ENCODE measurements at regions not wholly inside any gene's neighbourhood (a gene's known extent, or its start where the extent isn't known, plus 50 kb on each side); places are given as distances from the start of the nearest gene placed in this dataset.

- no peaks in the 10 kb centered on the region for H3K36me3 ChIP-seq (ENCODE audit: control insufficient read depth in 2 of 2, insufficient read depth in 2 of 2, low read length in 1 of 2)
- WGBS = 92% methylated on average over 1 of the region's 1 CpG
- no peak overlapping the region for H3K4me3 ChIP-seq (ENCODE audit: low read length in 2 of 2)
- no peaks in the 10 kb centered on the region for H3K9me3 ChIP-seq (ENCODE audit: control insufficient read depth in 2 of 2, insufficient read depth in 1 of 2, low read length in 1 of 2)
- no peaks in the 10 kb centered on the region for H3K27me3 ChIP-seq (ENCODE audit: control insufficient read depth in 2 of 2, insufficient read depth in 1 of 2, low read length in 1 of 2)
- no peak for DNase-seq (ENCODE audit: low read depth in 6 of 9, low spot score in 9 of 9)
- no peak overlapping the region for H3K27ac ChIP-seq (ENCODE audit: low read depth in 1 of 2, low read length in 1 of 2)
- H3K4me1 ChIP-seq (ENCODE audit: control insufficient read depth in 2 of 2, insufficient read depth in 2 of 2, low read length in 2 of 2) = no peaks in the 10 kb centered on the region
Measured at GRCh38 chr1:82818586-82818985, 1017.9 kb downstream of the ADGRL2 start.

GRCh38 chr1:82813386-82813785 lies 1012.7 kb downstream of the ADGRL2 start:
- H3K27ac ChIP-seq (ENCODE audit: low read depth in 1 of 2, low read length in 1 of 2) = no peak overlapping the region
- no peak overlapping the region for H3K4me3 ChIP-seq (ENCODE audit: low read length in 2 of 2)
- H3K36me3 ChIP-seq (ENCODE audit: control insufficient read depth in 2 of 2, insufficient read depth in 2 of 2, low read length in 1 of 2) = no peaks in the 10 kb centered on the region
- no peaks in the 10 kb centered on the region for H3K4me1 ChIP-seq (ENCODE audit: control insufficient read depth in 2 of 2, insufficient read depth in 2 of 2, low read length in 2 of 2)
- DNase-seq (ENCODE audit: low read depth in 6 of 9, low spot score in 9 of 9) = no peak
- H3K9me3 ChIP-seq (ENCODE audit: control insufficient read depth in 2 of 2, insufficient read depth in 1 of 2, low read length in 1 of 2) = no peaks in the 10 kb centered on the region
- H3K27me3 ChIP-seq (ENCODE audit: control insufficient read depth in 2 of 2, insufficient read depth in 1 of 2, low read length in 1 of 2) = no peaks in the 10 kb centered on the region

GRCh38 chr1:82810601-82811000 lies 1009.9 kb downstream of the ADGRL2 start:
- 93% methylated on average over 3 of the region's 3 CpGs for WGBS
- no peak for DNase-seq (ENCODE audit: low read depth in 6 of 9, low spot score in 9 of 9)
- H3K9me3 ChIP-seq (ENCODE audit: control insufficient read depth in 2 of 2, insufficient read depth in 1 of 2, low read length in 1 of 2) = no peaks in the 10 kb centered on the region
- H3K27ac ChIP-seq (ENCODE audit: low read depth in 1 of 2, low read length in 1 of 2) = no peak overlapping the region
- H3K4me1 ChIP-seq (ENCODE audit: control insufficient read depth in 2 of 2, insufficient read depth in 2 of 2, low read length in 2 of 2) = no peaks in the 10 kb centered on the region
- H3K4me3 ChIP-seq (ENCODE audit: low read length in 2 of 2) = no peak overlapping the region
- H3K27me3 ChIP-seq (ENCODE audit: control insufficient read depth in 2 of 2, insufficient read depth in 1 of 2, low read length in 1 of 2) = no peaks in the 10 kb centered on the region
- H3K36me3 ChIP-seq (ENCODE audit: control insufficient read depth in 2 of 2, insufficient read depth in 2 of 2, low read length in 1 of 2) = no peaks in the 10 kb centered on the region

- H3K4me1 ChIP-seq (ENCODE audit: control insufficient read depth in 2 of 2, insufficient read depth in 2 of 2, low read length in 2 of 2) = no peaks in the 10 kb centered on the region
- H3K9me3 ChIP-seq (ENCODE audit: control insufficient read depth in 2 of 2, insufficient read depth in 1 of 2, low read length in 1 of 2) = no peaks in the 10 kb centered on the region
- DNase-seq (ENCODE audit: low read depth in 6 of 9, low spot score in 9 of 9) = no peak
- no peak overlapping the region for H3K4me3 ChIP-seq (ENCODE audit: low read length in 2 of 2)
- no peak overlapping the region for H3K27ac ChIP-seq (ENCODE audit: low read depth in 1 of 2, low read length in 1 of 2)
- WGBS = 96% methylated on average over 3 of the region's 3 CpGs
- H3K27me3 ChIP-seq (ENCODE audit: control insufficient read depth in 2 of 2, insufficient read depth in 1 of 2, low read length in 1 of 2) = no peaks in the 10 kb centered on the region
- no peaks in the 10 kb centered on the region for H3K36me3 ChIP-seq (ENCODE audit: control insufficient read depth in 2 of 2, insufficient read depth in 2 of 2, low read length in 1 of 2)
Measured at GRCh38 chr1:82807563-82807962, 1006.8 kb downstream of the ADGRL2 start.

- Histone ChIP-seq H3K36me3 (ENCODE audit: control insufficient read depth in 2 of 2, insufficient read depth in 2 of 2, low read length in 1 of 2) (no peaks in the 10 kb centered on the region), H3K27ac (ENCODE audit: low read depth in 1 of 2, low read length in 1 of 2) (no peak overlapping the region), H3K9me3 (ENCODE audit: control insufficient read depth in 2 of 2, insufficient read depth in 1 of 2, low read length in 1 of 2) (no peaks in the 10 kb centered on the region), H3K4me1 (ENCODE audit: control insufficient read depth in 2 of 2, insufficient read depth in 2 of 2, low read length in 2 of 2) (no peaks in the 10 kb centered on the region), H3K27me3 (ENCODE audit: control insufficient read depth in 2 of 2, insufficient read depth in 1 of 2, low read length in 1 of 2) (no peaks in the 10 kb centered on the region), H3K4me3 (ENCODE audit: low read length in 2 of 2) (no peak overlapping the region)
- 95% methylated on average over 3 of the region's 3 CpGs for WGBS
- DNase-seq (ENCODE audit: low read depth in 6 of 9, low spot score in 9 of 9) = no peak
Measured at GRCh38 chr1:82806133-82806532, 1005.4 kb downstream of the ADGRL2 start.

GRCh38 chr1:82801176-82801575 lies 1000.4 kb downstream of the ADGRL2 start:
- H3K4me3 ChIP-seq (ENCODE audit: low read length in 2 of 2) = no peak overlapping the region
- no peaks in the 10 kb centered on the region for H3K36me3 ChIP-seq (ENCODE audit: control insufficient read depth in 2 of 2, insufficient read depth in 2 of 2, low read length in 1 of 2)
- H3K9me3 ChIP-seq (ENCODE audit: control insufficient read depth in 2 of 2, insufficient read depth in 1 of 2, low read length in 1 of 2) = no peaks in the 10 kb centered on the region
- no peak for DNase-seq (ENCODE audit: low read depth in 6 of 9, low spot score in 9 of 9)
- no peak overlapping the region for H3K27ac ChIP-seq (ENCODE audit: low read depth in 1 of 2, low read length in 1 of 2)
- H3K4me1 ChIP-seq (ENCODE audit: control insufficient read depth in 2 of 2, insufficient read depth in 2 of 2, low read length in 2 of 2) = no peaks in the 10 kb centered on the region
- H3K27me3 ChIP-seq (ENCODE audit: control insufficient read depth in 2 of 2, insufficient read depth in 1 of 2, low read length in 1 of 2) = no peaks in the 10 kb centered on the region
- 89% methylated on average over 2 of the region's 2 CpGs for WGBS

GRCh38 chr1:82800721-82801120 lies 1000.0 kb downstream of the ADGRL2 start:
- 92% methylated on average over 2 of the region's 2 CpGs for WGBS
- Histone ChIP-seq H3K4me1 (ENCODE audit: control insufficient read depth in 2 of 2, insufficient read depth in 2 of 2, low read length in 2 of 2) (no peaks in the 10 kb centered on the region), H3K4me3 (ENCODE audit: low read length in 2 of 2) (no peak overlapping the region), H3K36me3 (ENCODE audit: control insufficient read depth in 2 of 2, insufficient read depth in 2 of 2, low read length in 1 of 2) (no peaks in the 10 kb centered on the region), H3K9me3 (ENCODE audit: control insufficient read depth in 2 of 2, insufficient read depth in 1 of 2, low read length in 1 of 2) (no peaks in the 10 kb centered on the region), H3K27ac (ENCODE audit: low read depth in 1 of 2, low read length in 1 of 2) (no peak overlapping the region), H3K27me3 (ENCODE audit: control insufficient read depth in 2 of 2, insufficient read depth in 1 of 2, low read length in 1 of 2) (no peaks in the 10 kb centered on the region)
- DNase-seq (ENCODE audit: low read depth in 6 of 9, low spot score in 9 of 9) = no peak

- no peak overlapping the region for H3K4me3 ChIP-seq (ENCODE audit: low read length in 2 of 2)
- H3K9me3 ChIP-seq (ENCODE audit: control insufficient read depth in 2 of 2, insufficient read depth in 1 of 2, low read length in 1 of 2) = no peaks in the 10 kb centered on the region
- H3K36me3 ChIP-seq (ENCODE audit: control insufficient read depth in 2 of 2, insufficient read depth in 2 of 2, low read length in 1 of 2) = no peaks in the 10 kb centered on the region
- no peak overlapping the region for H3K27ac ChIP-seq (ENCODE audit: low read depth in 1 of 2, low read length in 1 of 2)
- DNase-seq (ENCODE audit: low read depth in 6 of 9, low spot score in 9 of 9) = no peak
- no peaks in the 10 kb centered on the region for H3K4me1 ChIP-seq (ENCODE audit: control insufficient read depth in 2 of 2, insufficient read depth in 2 of 2, low read length in 2 of 2)
- 71% methylated on average over 1 of the region's 1 CpG for WGBS
- H3K27me3 ChIP-seq (ENCODE audit: control insufficient read depth in 2 of 2, insufficient read depth in 1 of 2, low read length in 1 of 2) = no peaks in the 10 kb centered on the region
Measured at GRCh38 chr1:82799261-82799660, 998.5 kb downstream of the ADGRL2 start.

GRCh38 chr1:82795508-82796149 lies 994.9 kb downstream of the ADGRL2 start:
- H3K36me3 ChIP-seq (ENCODE audit: control insufficient read depth in 2 of 2, insufficient read depth in 2 of 2, low read length in 1 of 2) = no peaks in the 10 kb centered on the region
- no peak for DNase-seq (ENCODE audit: low read depth in 6 of 9, low spot score in 9 of 9)
- H3K27me3 ChIP-seq (ENCODE audit: control insufficient read depth in 2 of 2, insufficient read depth in 1 of 2, low read length in 1 of 2) = no peaks in the 10 kb centered on the region
- 98% methylated on average over 3 of the region's 3 CpGs for WGBS
- no peak overlapping the region for H3K27ac ChIP-seq (ENCODE audit: low read depth in 1 of 2, low read length in 1 of 2)
- H3K4me1 ChIP-seq (ENCODE audit: control insufficient read depth in 2 of 2, insufficient read depth in 2 of 2, low read length in 2 of 2) = no peaks in the 10 kb centered on the region
- H3K9me3 ChIP-seq (ENCODE audit: control insufficient read depth in 2 of 2, insufficient read depth in 1 of 2, low read length in 1 of 2) = peaks cover 0 to 4% of the 10 kb centered on the region in 2 donors
- H3K4me3 ChIP-seq (ENCODE audit: low read length in 2 of 2) = no peak overlapping the region

- Histone ChIP-seq H3K36me3 (ENCODE audit: control insufficient read depth in 2 of 2, insufficient read depth in 2 of 2, low read length in 1 of 2) (no peaks in the 10 kb centered on the region), H3K9me3 (ENCODE audit: control insufficient read depth in 2 of 2, insufficient read depth in 1 of 2, low read length in 1 of 2) (peaks cover 0 to 9% of the 10 kb centered on the region in 2 donors), H3K4me3 (ENCODE audit: low read length in 2 of 2) (no peak overlapping the region), H3K27ac (ENCODE audit: low read depth in 1 of 2, low read length in 1 of 2) (no peak overlapping the region), H3K27me3 (ENCODE audit: control insufficient read depth in 2 of 2, insufficient read depth in 1 of 2, low read length in 1 of 2) (no peaks in the 10 kb centered on the region), H3K4me1 (ENCODE audit: control insufficient read depth in 2 of 2, insufficient read depth in 2 of 2, low read length in 2 of 2) (no peaks in the 10 kb centered on the region)
- DNase-seq (ENCODE audit: low read depth in 6 of 9, low spot score in 9 of 9) = no peak
- WGBS = 89% methylated on average over 4 of the region's 4 CpGs
Measured at GRCh38 chr1:82792151-82792550, 991.4 kb downstream of the ADGRL2 start.
